IMR-90 (cell line): ENCODE measurements at regions not wholly inside any gene's neighbourhood (a gene's known extent, or its start where the extent isn't known, plus 50 kb on each side); places are given as distances from the start of the nearest gene placed in this dataset.

Experiments
- CTCF ChIP-seq: conservative IDR thresholded peaks from 2 replicates; pipeline ENCODE4 v1.5.1; 2012; ENCODE audit warnings: mild to moderate bottlenecking, low read depth, low read length, improper control_type of control experiment
- ELK1 ChIP-seq: fragments of 150-350 bp; IDR thresholded peaks from 2 replicates; pipeline ENCODE4 v1.6.1; 2016; ENCODE audit warnings: low read depth, mild to moderate bottlenecking, low read length, moderate library complexity, borderline replicate concordance
- MAFK ChIP-seq: IDR thresholded peaks from 2 replicates; pipeline ENCODE4 v1.6.1; 2012; ENCODE audit warnings: low read depth, low read length, improper control_type of control experiment
- MXI1 ChIP-seq: IDR thresholded peaks from 2 replicates; pipeline ENCODE4 v1.6.1; 2012; ENCODE audit warnings: low read depth, mild to moderate bottlenecking, low read length, moderate library complexity, borderline replicate concordance
- POLR2A ChIP-seq: IDR thresholded peaks from 2 replicates; pipeline ENCODE4 v1.6.1; 2012; ENCODE audit warnings: mild to moderate bottlenecking, low read depth, low read length
- RCOR1 ChIP-seq: IDR thresholded peaks from 2 replicates; pipeline ENCODE4 v1.6.1; 2012; ENCODE audit warnings: mild to moderate bottlenecking, low read length, improper control_type of control experiment; ENCODE audit not compliant: insufficient replicate concordance
- RFX5 ChIP-seq: IDR thresholded peaks from 2 replicates; pipeline ENCODE4 v1.8.0; 2012; ENCODE audit warnings: low read depth, mild to moderate bottlenecking, low read length, moderate library complexity
- SMC3 ChIP-seq: fragments of 150-350 bp; IDR thresholded peaks from 2 replicates; pipeline ENCODE4 v1.6.1; 2016; ENCODE audit warnings: low read depth, mild to moderate bottlenecking, antibody characterized with exemption, low read length, moderate library complexity

GRCh38 chr6:115078555-115078954, 735.7 kb upstream of the HS3ST5 start:
- no peak for TF ChIP-seq POLR2A
- no peak for TF ChIP-seq MXI1
- TF ChIP-seq CTCF = no peak
- TF ChIP-seq MAFK = no peak
- TF ChIP-seq RFX5 = no peak
- no peak for TF ChIP-seq SMC3
- no peak for TF ChIP-seq RCOR1
- TF ChIP-seq ELK1 = no peak
